HG03442 (cell line): ENCODE measurements at regions not wholly inside any gene's neighbourhood (a gene's known extent, or its start where the extent isn't known, plus 50 kb on each side); places are given as distances from the start of the nearest gene placed in this dataset.
"Not testable (repeated sequence)": the region's sequence is repeated elsewhere in the genome, so short reads cannot be mapped to it uniquely, and the experiment has no call there.

Experiments used
- ATAC-seq: cut with Tn5 transposase; IDR thresholded peaks from one replicate; pipeline ENCODE4 v1.9.1; 2021; ENCODE audit warnings: mild to moderate bottlenecking, moderate library complexity; ENCODE audit not compliant: unreplicated experiment

- no peak for ATAC-seq
These were observed 338.2 kb upstream of the PABPC4L start for GRCh38 chr4:134539729-134540231.

GRCh38 chr4:134537701-134538100 lies 336.1 kb upstream of the PABPC4L start:
- no peak for ATAC-seq

DNA sequence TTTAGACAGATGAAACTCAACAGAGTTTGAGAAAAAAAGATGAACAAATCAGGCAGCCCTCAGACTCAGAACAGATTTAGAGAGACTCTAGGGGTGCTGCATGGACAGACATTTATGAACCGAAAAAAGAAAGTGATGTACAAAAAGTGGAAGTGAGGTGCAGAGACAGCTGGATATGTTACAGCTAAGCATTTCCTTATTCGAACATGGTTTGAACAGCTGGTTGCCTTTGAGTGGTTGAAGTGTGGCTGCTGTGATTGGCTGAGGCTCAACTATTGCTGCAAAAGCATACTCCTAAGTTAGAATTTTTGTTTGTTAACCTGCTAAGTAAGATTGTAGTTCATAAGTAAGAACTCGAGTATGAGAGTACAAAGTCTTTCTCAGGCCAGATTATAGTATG lies 331.5 kb upstream of the PABPC4L start:
- no peak for ATAC-seq

DNA sequence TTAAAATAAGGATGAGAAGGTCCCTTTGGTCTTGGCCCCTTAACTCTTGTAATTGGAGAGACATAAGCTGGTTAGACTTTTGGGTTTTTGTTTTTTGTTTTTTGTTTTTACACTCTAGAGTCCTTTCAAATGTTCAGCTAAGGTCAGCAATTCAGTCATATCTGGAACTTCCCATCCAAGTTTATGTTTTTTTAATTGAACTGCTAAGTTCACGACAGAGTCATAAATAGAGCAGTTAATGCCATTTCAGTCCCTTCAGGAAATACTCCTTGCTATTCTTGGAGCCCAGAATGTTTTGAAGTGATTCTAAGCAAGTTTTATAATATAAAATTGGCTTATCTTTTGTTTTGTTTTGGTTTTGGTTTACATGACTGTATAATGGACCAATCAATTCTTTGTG lies 329.4 kb upstream of the PABPC4L start:
- no peak for ATAC-seq

GRCh38 chr4:134529629-134530028 lies 328.0 kb upstream of the PABPC4L start:
- no peak for ATAC-seq

DNA sequence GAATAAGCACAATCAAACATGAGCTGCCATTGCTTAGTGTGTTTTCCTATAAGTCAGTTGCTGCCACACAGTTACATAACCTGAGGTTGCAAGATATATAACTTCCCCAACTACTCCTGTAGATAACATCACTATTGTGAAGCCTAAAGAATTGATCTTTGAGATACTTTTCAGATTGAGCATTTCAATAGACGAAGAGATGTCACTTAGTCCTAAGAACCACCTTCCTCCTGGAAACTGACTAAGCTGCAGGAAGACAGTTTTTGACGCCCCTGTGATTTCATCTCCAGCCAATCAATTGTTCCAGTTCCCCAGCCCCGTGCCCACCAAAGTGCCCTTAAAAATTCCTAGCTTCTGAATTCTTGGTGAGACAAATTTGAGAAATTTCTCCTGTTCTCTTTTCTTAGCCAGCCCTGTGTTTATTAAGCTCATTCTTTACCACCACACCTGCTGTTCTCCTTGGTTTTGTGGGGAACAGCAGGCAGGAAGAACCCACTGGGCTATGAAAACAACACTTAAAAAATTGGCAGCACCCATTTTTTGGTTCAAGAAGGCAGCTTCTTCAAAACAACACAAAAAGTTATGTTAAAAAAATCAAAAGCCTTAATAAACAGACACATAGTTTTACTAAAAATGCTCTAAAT lies 317.1 kb upstream of the PABPC4L start:
- no peak for ATAC-seq

DNA sequence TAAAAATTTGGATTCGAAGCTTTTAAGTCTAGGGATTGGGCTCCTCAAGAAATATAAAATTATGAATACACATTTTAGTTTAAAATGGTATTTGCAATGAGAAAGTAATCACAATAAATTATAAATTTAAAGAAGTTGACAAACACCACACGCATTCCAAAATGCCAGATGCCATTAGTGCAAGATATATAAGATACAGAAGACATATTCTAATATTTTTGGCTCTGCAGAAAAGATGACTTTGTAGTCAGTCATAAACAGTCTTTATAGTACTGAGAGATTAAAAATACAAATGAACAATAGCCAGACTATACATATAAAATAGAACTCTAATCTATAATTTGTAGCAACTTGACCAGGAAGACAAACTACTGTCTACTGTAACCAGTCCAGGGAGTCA lies 309.0 kb upstream of the PABPC4L start:
- ATAC-seq: no peak

DNA sequence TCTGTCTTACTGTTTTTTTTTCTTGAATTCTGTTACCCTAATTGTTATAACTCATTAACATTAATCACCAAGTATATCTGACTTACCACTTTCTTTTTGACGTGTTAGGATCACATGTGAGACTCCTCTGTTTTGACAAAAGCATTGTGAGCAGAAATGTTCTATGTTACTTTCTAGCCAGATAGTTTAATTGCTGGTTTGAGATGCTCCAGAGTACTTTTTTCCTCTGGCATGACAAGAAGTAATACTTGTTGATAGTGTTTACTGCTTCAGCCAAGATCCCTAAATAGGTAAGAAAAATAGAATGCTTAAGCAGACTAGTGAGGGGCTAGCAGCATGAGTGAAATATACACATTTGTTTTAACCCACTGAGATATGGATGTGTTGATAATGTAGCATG lies 303.9 kb upstream of the PABPC4L start:
- no peak for ATAC-seq

GRCh38 chr4:134501973-134502643 lies 300.5 kb upstream of the PABPC4L start:
- no peak for ATAC-seq

GRCh38 chr4:134501488-134501887 lies 299.9 kb upstream of the PABPC4L start:
- ATAC-seq: not testable (repeated sequence)

DNA sequence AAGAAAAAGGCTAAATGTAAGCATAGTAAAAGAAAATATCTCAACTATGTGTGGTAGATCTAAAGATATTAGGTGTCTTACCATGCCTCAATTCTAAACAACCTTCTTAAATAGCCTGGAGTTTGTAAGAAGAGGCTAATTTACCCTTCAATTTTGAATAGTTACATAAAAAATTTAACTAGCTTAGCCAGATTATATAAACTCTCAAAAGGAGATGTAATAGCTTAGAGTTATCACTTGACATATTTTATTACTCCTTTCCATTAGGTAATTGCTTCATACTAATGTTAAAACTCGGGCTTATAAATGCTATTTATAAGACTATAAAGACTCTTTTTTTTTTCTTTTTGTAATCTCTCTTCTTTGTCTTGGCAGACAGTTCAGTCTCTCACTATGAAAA lies 297.5 kb upstream of the PABPC4L start:
- no peak for ATAC-seq

DNA sequence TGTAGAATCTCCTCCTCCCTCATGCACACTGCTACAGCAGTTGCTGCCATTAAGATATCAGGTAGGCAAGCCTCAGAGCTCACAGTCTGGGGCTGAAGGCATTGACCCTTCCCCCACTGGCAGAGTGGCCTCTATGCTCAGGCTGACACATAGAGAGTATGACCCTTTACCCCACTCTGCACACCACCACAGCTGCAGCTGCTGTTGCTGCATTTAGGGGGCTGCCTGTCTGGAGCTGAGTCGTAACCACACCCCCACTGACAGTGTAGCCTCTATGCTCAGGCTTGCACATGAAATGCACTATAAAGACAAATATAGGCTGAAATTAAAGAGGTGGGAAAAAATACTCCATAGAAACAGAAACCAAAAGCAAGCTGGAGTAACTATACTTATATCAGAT lies 289.3 kb upstream of the PABPC4L start:
- ATAC-seq: no peak

GRCh38 chr4:134483514-134483913 lies 281.9 kb upstream of the PABPC4L start:
- not testable (repeated sequence) for ATAC-seq

DNA sequence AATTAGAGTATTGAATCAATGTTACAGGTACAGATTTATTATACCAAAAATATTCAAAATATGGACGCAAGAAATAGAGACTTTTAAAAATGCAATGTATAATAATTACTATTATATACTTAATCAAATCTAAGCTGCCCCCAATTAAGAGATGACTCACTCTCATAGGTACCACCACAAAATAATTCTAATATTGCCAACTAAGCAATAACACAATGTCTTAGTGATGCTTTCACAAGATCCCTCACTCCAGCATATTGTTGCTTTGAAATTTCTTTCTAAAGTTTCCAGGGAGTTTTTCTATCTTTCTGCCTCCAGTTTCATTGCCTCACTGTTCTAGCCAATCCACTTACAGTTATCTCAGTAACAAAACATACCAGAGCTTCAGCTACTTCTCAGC lies 270.0 kb upstream of the PABPC4L start:
- ATAC-seq: no peak

DNA sequence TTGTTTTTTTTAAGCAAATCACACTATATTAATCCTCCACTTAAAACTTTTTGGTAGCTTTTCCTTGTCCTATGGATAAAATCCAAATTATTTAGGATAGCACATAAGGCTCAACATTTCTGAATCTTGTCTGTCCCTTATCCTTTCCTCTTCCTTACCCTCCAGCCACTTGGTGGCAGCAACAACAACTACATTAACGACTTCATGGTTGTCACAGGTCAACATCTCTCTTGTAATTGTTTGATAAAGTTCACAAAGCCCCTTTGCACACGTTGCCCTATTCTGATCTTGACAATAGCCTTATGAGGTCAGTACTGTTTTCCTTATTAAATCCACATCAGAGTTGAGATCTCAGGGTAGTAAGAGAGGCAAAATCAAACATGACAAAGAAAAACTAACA lies 269.0 kb upstream of the PABPC4L start:
- ATAC-seq: no peak

GRCh38 chr4:134465417-134465816 lies 263.8 kb upstream of the PABPC4L start:
- ATAC-seq: no peak

DNA sequence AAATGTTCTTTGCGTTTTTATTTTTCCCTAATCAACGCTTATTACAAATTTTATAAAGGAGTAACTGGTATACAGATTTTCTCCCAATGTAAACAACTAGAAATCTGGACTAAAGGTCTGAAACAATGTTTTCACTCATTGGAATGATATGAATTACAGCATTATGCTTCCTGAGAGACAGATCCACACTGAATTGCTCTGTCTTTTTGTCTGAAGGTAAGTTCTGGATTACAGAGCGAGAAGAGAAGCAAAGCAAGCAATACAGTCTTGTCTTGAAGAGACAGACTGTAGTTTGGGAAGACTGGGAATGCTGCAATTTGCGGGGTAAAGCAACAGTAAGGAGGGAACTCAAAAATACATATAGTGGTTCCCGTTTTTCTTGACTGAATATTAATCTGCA lies 262.2 kb upstream of the PABPC4L start:
- ATAC-seq: no peak

GRCh38 chr4:134426821-134427220 lies 225.2 kb upstream of the PABPC4L start:
- no peak for ATAC-seq

DNA sequence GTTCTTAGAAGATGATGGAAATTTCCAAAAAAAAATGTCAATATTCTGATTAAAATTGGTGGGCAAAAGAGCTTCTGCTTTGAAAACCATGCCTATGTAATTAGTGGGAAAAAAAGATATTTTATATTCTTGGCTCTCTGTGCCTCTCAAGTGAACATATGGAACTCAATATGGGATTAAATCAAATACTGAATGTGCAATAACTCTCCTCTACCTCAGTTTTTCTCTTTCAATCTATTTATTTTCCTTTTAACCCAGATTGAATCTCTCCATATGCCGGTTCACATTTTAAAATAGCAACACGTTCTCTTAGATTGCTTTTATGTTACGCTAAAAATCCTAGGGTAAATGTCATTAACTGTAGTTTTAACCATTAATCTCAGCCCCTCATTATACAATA lies 224.2 kb upstream of the PABPC4L start:
- ATAC-seq: no peak

GRCh38 chr4:134422776-134423175 lies 221.2 kb upstream of the PABPC4L start:
- ATAC-seq: no peak

GRCh38 chr4:134421734-134422133 lies 220.1 kb upstream of the PABPC4L start:
- ATAC-seq: no peak

GRCh38 chr4:134408897-134409296 lies 207.3 kb upstream of the PABPC4L start:
- ATAC-seq: no peak

- ATAC-seq: no peak
These were observed 200.2 kb upstream of the PABPC4L start for GRCh38 chr4:134401798-134402197.
